ENCODE measurements at regions not wholly inside any gene's neighbourhood (a gene's known extent, or its start where the extent isn't known, plus 50 kb on each side); places are given as distances from the start of the nearest gene placed in this dataset.
A peak's percentile ranks its signal among the peaks of the same experiment; 100 is the strongest.

DNA sequence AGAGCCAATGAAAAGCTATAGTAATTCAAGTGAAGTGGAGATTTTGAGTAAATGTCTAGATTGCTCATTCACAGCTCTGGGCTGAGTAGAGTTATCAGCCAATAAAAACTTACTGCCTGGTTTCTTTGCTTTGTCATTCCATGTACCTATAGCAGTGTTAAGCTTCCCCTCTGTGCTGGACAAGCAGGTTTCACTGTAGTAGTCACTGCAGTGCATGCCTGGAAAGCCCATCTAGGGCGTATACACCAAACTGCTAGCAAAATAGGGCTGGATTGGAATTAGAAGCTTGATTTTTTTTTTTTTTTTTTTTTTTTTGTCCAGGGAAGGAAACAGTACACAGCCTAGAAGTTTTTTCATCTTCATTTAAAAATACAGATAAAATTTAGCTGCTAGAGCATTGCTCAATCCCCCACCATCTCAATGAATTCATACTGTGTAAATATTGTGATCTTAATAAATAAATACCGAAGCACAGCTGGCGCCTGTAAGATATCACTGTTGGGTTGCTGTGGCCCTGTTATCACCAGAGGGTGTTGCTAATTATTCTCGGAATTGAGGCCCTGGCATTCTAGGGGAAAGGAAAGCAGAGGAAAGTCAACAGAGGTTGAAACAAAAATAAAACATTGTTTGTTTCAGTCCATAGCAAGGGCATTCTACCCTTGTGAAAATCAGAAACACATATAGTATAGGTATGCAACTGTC, 968.5 kb upstream of the GJE1 start:
- no peak for DNase-seq (ENCODE audit: low read depth)

GRCh38 chr6:141163107-141163506, 969.6 kb upstream of the GJE1 start:
- no peak for DNase-seq (ENCODE audit: low read depth)

- DNase-seq (ENCODE audit: low read depth), result no peak
Measured at GRCh38 chr6:141158740-141159139, 974.0 kb upstream of the GJE1 start.

- peak; percentile 20 for DNase-seq (ENCODE audit: low read depth)
Measured at GRCh38 chr6:141153563-141153962, 979.2 kb upstream of the GJE1 start.

- DNase-seq (ENCODE audit: low read depth), result no peak
Measured at GRCh38 chr6:141152951-141153350, 979.8 kb upstream of the GJE1 start.

DNA sequence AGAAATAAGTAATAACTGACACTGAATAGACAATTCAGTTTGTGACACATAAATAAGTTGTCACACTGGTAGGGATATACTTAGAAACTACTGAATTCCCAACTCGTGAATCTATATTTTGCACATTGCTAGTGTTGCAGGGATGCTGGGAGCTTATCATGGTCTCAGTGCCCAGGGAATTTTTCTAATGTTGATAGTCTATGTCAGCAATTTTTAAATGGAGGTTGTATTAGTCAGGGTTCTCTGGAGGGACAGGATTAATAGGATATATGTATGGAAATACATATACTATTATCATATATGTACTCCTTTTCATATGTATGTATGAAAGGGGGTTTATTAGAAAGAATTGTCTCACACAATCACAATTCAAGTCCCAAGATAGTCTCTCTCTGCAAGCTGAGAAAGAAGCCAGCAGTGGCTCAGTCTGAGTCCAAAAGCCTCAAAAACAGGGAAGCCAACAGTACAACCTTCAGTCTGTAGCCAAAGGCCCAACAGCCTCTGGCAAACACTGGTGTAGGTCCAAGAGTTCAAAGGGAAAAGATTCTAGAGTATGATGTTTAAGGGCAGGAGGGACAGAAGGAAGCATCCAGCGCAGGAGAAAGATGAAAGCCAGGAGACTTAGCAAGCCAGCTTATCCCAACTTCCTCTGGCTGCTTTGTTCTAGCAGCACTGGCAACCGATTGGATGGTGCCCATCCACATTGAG, 980.9 kb upstream of the GJE1 start:
- no peak for DNase-seq (ENCODE audit: low read depth)

DNA sequence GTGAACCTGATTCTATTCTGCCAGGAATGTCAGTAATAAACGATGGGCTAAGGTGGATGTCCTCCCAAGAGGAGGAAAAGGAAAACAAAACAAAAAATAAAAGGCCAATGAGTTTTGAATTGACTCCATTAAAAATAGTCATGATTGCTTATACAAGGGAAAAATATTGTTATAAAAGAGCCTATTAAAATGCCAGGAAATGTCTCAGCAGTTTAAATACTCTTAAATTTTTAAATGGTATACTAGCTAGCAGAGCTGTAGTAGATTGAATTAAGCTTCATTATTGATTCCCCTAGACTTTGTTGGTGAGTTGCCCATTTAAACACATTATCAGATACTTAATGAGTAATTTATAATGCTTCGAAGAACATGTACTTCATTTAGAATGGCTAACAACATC, 990.9 kb upstream of the GJE1 start:
- DNase-seq (ENCODE audit: low read depth), result no peak

DNA sequence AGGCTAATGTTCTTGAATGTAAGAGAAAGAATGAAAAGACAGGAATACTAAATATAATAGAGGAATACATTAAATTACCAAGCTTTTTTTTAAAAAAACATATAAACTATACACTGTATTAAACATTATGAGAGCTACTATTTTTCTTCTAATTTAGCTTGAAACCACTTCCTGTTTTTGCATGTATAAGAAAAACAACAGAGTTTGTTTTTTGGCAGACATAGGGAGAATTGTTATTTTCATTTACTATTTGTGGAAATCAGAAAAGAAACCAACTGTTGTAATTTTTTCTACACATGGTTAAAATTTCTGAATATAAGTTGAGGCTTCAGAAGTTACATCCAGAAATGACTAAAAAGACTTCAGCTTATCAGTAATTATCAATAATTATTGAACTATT, 991.8 kb upstream of the GJE1 start:
- no peak for DNase-seq (ENCODE audit: low read depth)

- DNase-seq (ENCODE audit: low read depth), result no peak
Measured at GRCh38 chr6:141139461-141139860, 993.3 kb upstream of the GJE1 start.

- no peak for DNase-seq (ENCODE audit: low read depth)
Measured at GRCh38 chr6:141134723-141135122, 998.0 kb upstream of the GJE1 start.

DNA sequence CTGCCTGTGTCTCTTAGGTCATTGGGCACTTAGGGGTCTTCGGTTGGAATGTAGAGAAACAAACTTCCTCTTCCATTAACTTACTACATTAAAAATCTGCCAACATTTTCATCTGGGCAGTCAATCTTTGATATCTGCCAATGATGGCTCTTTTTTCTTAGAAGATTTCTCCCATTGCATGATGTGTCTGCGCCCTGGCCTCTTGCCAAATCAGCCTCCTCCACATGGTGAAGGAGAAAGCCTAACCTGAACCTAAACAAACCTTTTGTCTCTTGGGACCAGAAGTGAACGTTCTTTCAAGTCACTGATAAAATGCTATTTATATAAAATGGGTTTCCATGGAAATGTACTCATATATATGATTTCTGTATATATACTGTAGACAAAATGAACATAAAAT, 998.9 kb upstream of the GJE1 start:
- no peak for DNase-seq (ENCODE audit: low read depth)

DNA sequence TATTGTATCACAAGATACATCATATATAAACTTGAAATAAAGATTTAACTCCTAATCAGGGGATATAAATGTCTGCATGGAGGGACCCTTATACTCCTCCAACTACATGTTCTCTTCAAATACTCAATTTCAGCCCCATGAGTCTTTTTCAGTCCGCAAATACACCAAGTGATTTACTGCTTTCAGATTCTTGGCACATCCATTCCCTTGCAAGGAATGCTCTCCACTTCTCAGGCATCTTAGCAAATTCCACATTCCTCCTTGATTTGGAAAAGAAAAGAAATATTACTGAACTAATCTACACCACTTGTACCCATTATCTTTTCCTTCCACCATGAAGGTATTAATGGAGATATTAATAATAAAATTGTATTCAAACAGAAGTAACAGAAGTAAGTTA, 999.4 kb upstream of the GJE1 start:
- DNase-seq (ENCODE audit: low read depth), result no peak

GRCh38 chr6:141131616-141132015, 1001.1 kb upstream of the GJE1 start:
- no peak for DNase-seq (ENCODE audit: low read depth)

DNA sequence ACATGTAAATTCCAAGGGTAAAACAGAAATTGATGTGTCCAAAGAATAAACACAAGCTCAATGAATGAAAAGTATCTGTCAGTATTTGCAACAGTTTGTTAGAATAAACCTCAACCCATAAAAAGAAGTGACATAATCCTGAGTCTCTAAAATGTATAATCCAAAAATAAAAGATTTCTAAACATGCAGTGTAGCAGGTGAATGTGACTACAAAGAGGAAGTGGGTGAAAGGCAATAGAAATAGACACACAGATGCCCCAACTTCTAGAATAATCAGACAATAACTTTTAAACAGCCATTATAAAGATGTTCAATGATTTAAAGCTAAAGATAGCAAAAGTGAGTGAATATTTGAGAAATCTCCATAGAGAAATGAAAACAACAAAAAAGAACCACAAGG, 1009.2 kb upstream of the GJE1 start:
- DNase-seq (ENCODE audit: low read depth), result no peak

DNA sequence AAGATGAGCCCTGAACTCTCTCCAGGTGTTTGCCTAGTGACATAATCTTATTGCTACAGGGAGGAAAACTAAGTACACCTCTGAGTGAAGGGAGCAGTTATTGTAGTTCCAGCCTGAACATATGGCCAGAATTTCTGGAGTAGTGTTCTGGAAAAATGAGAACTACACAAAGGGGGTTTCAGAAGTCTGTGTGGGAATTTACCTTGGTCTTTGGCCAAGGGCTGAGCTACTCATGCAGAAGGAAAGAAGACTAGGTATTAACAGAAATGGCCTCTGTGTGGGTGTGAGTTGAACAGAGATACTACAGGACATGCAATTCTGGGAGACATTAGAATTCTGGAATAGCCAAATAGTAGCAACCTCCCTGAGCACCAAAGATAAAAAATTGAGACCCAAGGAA, 1009.7 kb upstream of the GJE1 start:
- DNase-seq (ENCODE audit: low read depth), result no peak

GRCh38 chr6:141118991-141119390, 1013.7 kb upstream of the GJE1 start:
- DNase-seq (ENCODE audit: low read depth), result no peak

GRCh38 chr6:141117874-141118273, 1014.9 kb upstream of the GJE1 start:
- DNase-seq (ENCODE audit: low read depth), result no peak

DNA sequence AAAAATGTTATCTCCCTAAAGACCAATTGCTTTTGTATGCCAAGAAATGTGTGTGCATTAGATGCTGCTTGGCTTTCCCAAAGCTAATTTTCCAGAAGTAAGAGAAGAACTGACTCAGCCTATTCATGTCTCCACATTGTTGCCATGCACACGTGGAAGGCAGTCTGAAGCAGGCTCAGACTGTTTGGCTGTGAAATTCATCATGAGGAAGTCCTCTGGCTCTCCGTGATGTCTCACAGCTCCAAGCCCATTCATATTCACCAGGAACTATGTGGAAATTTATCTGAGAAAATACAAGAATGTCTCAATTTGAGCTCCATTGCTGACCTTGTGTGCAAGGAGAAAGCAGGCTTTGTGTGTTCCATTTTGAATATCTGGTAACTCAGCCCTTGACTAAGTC, 1022.2 kb upstream of the GJE1 start:
- no peak for DNase-seq (ENCODE audit: low read depth)

DNA sequence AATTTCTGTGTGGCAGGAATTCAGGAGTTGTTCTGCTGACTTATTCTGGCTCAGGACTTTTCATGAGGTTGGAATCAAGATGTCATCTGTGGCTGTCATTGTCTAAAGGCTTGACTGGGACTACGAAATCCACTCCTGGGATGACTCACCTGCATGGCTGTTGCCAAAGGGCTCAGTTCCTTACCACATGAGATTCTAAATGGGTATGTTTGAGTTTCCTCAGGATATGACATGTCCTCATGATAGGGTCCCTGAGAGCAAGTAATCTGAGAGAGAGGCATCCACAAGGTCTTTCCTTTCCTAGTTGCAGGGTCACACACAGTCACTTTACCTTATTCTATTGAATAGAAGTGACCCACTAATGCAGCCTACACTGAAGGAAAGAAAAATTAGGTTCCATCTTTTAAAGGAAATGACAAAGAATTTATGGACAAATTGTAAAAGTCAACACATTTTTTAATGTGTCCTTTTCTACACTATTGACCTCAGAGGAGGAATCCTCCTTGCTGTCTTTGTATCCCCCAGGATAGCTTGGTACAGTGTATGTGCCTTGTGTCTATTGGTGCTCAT, 1025.0 kb upstream of the GJE1 start:
- DNase-seq (ENCODE audit: low read depth), result no peak

- no peak for DNase-seq (ENCODE audit: low read depth)
Measured at GRCh38 chr6:141105481-141105880, 1027.2 kb upstream of the GJE1 start.

DNA sequence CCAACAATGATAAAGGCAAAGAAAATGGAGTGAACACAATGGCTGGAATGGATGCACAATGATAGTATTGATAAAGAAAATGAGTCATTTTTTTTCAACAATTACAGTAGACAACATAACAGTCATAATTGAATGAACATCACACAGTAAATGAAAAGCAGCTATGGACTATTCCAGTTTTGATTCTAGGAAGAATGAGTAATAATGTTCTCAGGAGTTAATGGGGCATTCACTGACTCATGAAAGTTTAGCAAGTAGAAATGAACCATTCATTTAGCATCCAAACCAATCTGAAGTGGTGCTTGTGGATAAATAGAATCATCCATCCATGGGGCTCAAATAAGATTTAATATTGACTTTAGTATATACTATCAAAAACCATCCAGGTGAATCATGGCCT, 1029.5 kb upstream of the GJE1 start:
- DNase-seq (ENCODE audit: low read depth), result no peak

- DNase-seq (ENCODE audit: low read depth), result no peak
Measured at GRCh38 chr6:141097471-141097870, 1035.3 kb upstream of the GJE1 start.

GRCh38 chr6:141095308-141095707, 1037.4 kb upstream of the GJE1 start:
- no peak for DNase-seq (ENCODE audit: low read depth)

- no peak for DNase-seq (ENCODE audit: low read depth)
Measured at GRCh38 chr6:141088171-141088570, 1044.6 kb upstream of the GJE1 start.
